ENCODE measurements at regions not wholly inside any gene's neighbourhood (a gene's known extent, or its start where the extent isn't known, plus 50 kb on each side); places are given as distances from the start of the nearest gene placed in this dataset.

GRCh38 chr9:129400001-129400970 is 220.6 kb downstream of the C9orf50 start:
- intact Hi-C loops (cut with DNase I; ENCODE audit: low total_unique reads), result no loop called here
- 84 to 89% methylated on average over 37 to 43 of the region's 44 CpGs for WGBS, 2 donors
- TF ChIP-seq POLR2A (IDR thresholded peaks at IDR 0.05) (no peak), CTCF (IDR thresholded peaks at IDR 0.05) (no peak)
- H3K4me3 ChIP-seq (ENCODE audit: low read depth, poor library complexity, severe bottlenecking), result no peak overlapping the region
- no peak for DNase-seq (ENCODE audit: low spot score in 2 of 2)

- no peak overlapping the region for H3K4me3 ChIP-seq (ENCODE audit: low read depth, poor library complexity, severe bottlenecking)
- WGBS, 2 donors, result 53 to 69% methylated on average over 8 of the region's 8 CpGs
- DNase-seq (ENCODE audit: low spot score in 2 of 2), result no peak
- intact Hi-C loops (cut with DNase I; ENCODE audit: low total_unique reads), result no loop called here
- no peak for TF ChIP-seq CTCF (IDR thresholded peaks at IDR 0.05)
- TF ChIP-seq POLR2A (IDR thresholded peaks at IDR 0.05), result no peak
Observed at GRCh38 chr9:129399634-129399990, 221.3 kb downstream of the C9orf50 start.

- no peak for DNase-seq (ENCODE audit: low spot score in 2 of 2)
- no peak for TF ChIP-seq CTCF (IDR thresholded peaks at IDR 0.05)
- TF ChIP-seq POLR2A (IDR thresholded peaks at IDR 0.05), result no peak
- intact Hi-C loops (cut with DNase I; ENCODE audit: low total_unique reads), result no loop called here
- H3K4me3 ChIP-seq (ENCODE audit: low read depth, poor library complexity, severe bottlenecking), result no peak overlapping the region
- 71 to 75% methylated on average over 21 of the region's 21 CpGs for WGBS, 2 donors
Observed at GRCh38 chr9:129398961-129399633, 221.0 kb upstream of the IER5L start.

- no peak overlapping the region for H3K4me3 ChIP-seq (ENCODE audit: low read depth, poor library complexity, severe bottlenecking)
- intact Hi-C loops (cut with DNase I; ENCODE audit: low total_unique reads), result no loop called here
- WGBS, 2 donors, result 79 to 82% methylated on average over 19 to 20 of the region's 20 CpGs
- no peak for TF ChIP-seq CTCF (IDR thresholded peaks at IDR 0.05)
- no peak for TF ChIP-seq POLR2A (IDR thresholded peaks at IDR 0.05)
- DNase-seq (ENCODE audit: low spot score in 2 of 2), result no peak
Observed at GRCh38 chr9:129398101-129398960, 220.3 kb upstream of the IER5L start.

- no peak for DNase-seq (ENCODE audit: low spot score in 2 of 2)
- no peak overlapping the region for H3K4me3 ChIP-seq (ENCODE audit: low read depth, poor library complexity, severe bottlenecking)
- intact Hi-C loops (cut with DNase I; ENCODE audit: low total_unique reads), result no loop called here
- TF ChIP-seq CTCF (IDR thresholded peaks at IDR 0.05), result no peak
- TF ChIP-seq POLR2A (IDR thresholded peaks at IDR 0.05), result no peak
- 90 to 91% methylated on average over 6 of the region's 6 CpGs for WGBS, 2 donors
Observed at GRCh38 chr9:129397335-129397734, 219.3 kb upstream of the IER5L start.
